Ectodermal cell (in vitro differentiated cells): ENCODE measurements at regions not wholly inside any gene's neighbourhood (a gene's known extent, or its start where the extent isn't known, plus 50 kb on each side); places are given as distances from the start of the nearest gene placed in this dataset.

ENCODE experiments used
- H3K27ac ChIP-seq: 2 replicates; pipeline ENCODE4 v1.7.0; 2013; ENCODE audit warnings: mild to moderate bottlenecking, low read depth, low read length; ENCODE audit not compliant: insufficient read depth, poor library complexity, severe bottlenecking
- H3K27me3 ChIP-seq: 2 replicates; pipeline ENCODE4 v1.7.0; 2013; ENCODE audit warnings: mild to moderate bottlenecking, low read length; ENCODE audit not compliant: insufficient read depth, control insufficient read depth, poor library complexity, severe bottlenecking
- H3K36me3 ChIP-seq: one replicate; pipeline ENCODE4 v1.7.0; 2013; ENCODE audit warnings: low read length; ENCODE audit not compliant: control insufficient read depth, insufficient read depth
- H3K4me1 ChIP-seq: one replicate; pipeline ENCODE4 v1.7.0; 2013; ENCODE audit warnings: low read length; ENCODE audit not compliant: control insufficient read depth, insufficient read depth
- H3K4me3 ChIP-seq: 2 replicates; pipeline ENCODE4 v1.7.0; 2013; ENCODE audit warnings: low read depth, low read length, control low read depth; ENCODE audit not compliant: insufficient read depth
- H3K9me3 ChIP-seq: 2 replicates; pipeline ENCODE4 v1.7.0; 2013; ENCODE audit warnings: mild to moderate bottlenecking, low read length, moderate library complexity; ENCODE audit not compliant: control insufficient read depth
- WGBS, 2 experiments: methylation state at CpG; one replicate each; pipeline ENCODE4 v1.1.7; 2013; ENCODE audit warnings: missing lambda C conversion rate in 2 of 2; 5-methylcytosine and 5-hydroxymethylcytosine counted together

DNA sequence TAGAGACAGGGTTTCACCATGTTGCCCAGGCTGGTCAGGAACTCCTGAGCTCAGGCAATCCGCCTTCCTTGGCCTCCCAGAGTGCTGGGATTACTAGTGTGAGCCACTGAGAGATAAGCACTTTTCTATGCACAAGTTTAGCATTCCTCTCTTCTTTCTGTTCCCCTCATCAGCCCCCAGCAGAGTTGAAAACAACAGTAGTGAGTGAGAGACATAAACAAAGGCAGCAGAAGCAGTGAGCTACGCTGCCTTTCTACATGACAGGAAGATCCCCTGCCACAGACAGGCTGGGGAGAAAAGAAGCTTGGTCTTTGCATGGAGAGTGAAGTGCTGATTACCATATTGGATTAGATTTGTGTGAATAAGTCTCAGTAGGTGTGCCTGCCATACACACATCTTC lies 392.0 kb upstream of the KIRREL3 start:
- H3K27ac ChIP-seq = no peak overlapping the region
- no peaks in the 10 kb centered on the region for H3K9me3 ChIP-seq
- no peaks in the 10 kb centered on the region for H3K36me3 ChIP-seq
- peak overlapping the region; percentile 11 for H3K4me3 ChIP-seq
- H3K4me1 ChIP-seq = peaks cover 18% of the 10 kb centered on the region
- no peaks in the 10 kb centered on the region for H3K27me3 ChIP-seq
- 14 to 15% methylated on average over 2 of the region's 2 CpGs for WGBS, 2 experiments

DNA sequence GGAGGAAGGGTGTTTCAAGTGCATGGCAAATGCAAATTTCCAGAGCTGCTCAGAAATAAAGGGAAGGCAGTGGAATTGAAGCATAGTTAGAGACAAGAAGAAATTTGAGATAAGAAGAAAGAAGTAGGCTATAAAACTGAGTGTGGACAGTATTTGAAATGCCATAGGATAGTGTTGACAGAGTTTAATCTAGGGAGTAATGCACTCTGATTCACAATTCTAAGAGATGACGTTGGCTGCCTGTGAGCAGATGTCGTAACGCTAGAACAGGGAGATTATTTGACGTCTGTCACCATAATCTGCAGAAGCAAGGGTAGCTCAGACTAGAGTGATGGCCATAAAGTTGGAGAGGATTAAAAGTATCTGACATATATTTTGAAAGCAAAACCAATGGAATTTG lies 389.9 kb upstream of the KIRREL3 start:
- Histone ChIP-seq H3K9me3 (no peaks in the 10 kb centered on the region), H3K27me3 (no peaks in the 10 kb centered on the region), H3K27ac (no peak overlapping the region), H3K36me3 (no peaks in the 10 kb centered on the region), H3K4me3 (no peak overlapping the region), H3K4me1 (peaks cover 18% of the 10 kb centered on the region)
- 97% methylated on average over 4 of the region's 4 CpGs for WGBS, 2 experiments

DNA sequence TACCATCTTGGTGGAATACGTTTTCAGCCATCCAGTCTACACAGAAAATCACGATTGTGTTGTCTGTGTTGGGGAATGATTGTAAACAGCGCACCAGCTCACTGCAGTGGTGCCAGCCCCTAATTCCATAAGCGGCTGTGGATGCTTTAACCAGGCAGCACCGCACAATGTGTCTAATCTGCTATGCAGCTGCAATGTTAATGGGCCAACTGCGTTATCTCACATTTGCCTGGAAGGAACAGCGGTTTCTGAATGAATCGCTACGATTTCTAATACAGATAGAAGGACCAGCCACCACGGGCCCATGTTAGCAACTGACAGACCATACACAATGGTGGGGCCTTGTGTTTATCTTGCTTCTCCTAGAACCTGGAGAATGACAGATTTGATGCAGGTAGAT lies 384.5 kb upstream of the KIRREL3 start:
- H3K27me3 ChIP-seq = no peaks in the 10 kb centered on the region
- no peak overlapping the region for H3K27ac ChIP-seq
- H3K4me3 ChIP-seq = no peak overlapping the region
- H3K4me1 ChIP-seq = no peaks in the 10 kb centered on the region
- H3K36me3 ChIP-seq = no peaks in the 10 kb centered on the region
- H3K9me3 ChIP-seq = no peaks in the 10 kb centered on the region
- 96 to 97% methylated on average over 10 of the region's 10 CpGs for WGBS, 2 experiments

DNA sequence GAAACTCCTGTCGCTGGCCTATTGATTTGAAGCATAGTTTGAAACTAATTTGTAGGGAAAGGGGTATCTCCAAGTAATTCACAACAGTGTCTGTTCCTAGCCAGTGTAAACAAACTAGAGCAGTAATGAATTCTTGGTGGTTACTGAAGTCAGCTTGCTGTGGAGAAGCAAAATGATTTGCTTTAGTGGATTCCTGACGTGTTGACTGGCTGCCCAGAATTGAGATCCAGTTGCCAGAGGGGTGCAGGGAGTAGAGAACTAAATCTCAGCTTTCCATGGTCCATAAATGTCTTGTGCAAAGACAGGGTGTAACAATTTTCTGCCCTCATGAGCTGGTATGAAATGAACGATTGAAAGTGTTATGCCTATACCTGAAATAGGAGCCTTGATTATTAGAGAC lies 382.5 kb upstream of the KIRREL3 start:
- no peaks in the 10 kb centered on the region for H3K27me3 ChIP-seq
- 88 to 91% methylated on average over 3 of the region's 3 CpGs for WGBS, 2 experiments
- H3K9me3 ChIP-seq = no peaks in the 10 kb centered on the region
- H3K4me1 ChIP-seq = no peaks in the 10 kb centered on the region
- H3K27ac ChIP-seq = no peak overlapping the region
- H3K36me3 ChIP-seq = no peaks in the 10 kb centered on the region
- H3K4me3 ChIP-seq = no peak overlapping the region

DNA sequence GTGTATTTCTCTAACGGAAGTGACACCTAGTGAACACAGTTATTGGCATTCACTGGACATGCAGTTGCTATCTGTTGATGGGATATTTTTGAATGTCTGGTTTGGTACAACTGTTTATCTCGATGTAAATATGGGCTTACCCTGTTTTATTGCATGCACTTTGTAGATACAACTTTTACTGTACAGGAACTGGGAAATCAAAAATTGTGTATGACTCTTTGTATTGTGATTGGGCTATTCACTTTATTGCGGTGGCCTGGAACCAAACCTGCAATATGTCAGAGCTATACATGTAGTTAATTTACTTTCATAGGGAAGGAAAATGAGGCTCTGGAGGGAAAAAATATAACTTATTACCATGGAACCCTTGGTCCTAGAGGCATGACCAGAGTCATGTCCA lies 380.7 kb upstream of the KIRREL3 start:
- no peak overlapping the region for H3K4me3 ChIP-seq
- no peak overlapping the region for H3K27ac ChIP-seq
- no peaks in the 10 kb centered on the region for H3K27me3 ChIP-seq
- no peaks in the 10 kb centered on the region for H3K9me3 ChIP-seq
- H3K36me3 ChIP-seq = no peaks in the 10 kb centered on the region
- no peaks in the 10 kb centered on the region for H3K4me1 ChIP-seq
- WGBS, 2 experiments = 82 to 87% methylated on average over 3 of the region's 3 CpGs

DNA sequence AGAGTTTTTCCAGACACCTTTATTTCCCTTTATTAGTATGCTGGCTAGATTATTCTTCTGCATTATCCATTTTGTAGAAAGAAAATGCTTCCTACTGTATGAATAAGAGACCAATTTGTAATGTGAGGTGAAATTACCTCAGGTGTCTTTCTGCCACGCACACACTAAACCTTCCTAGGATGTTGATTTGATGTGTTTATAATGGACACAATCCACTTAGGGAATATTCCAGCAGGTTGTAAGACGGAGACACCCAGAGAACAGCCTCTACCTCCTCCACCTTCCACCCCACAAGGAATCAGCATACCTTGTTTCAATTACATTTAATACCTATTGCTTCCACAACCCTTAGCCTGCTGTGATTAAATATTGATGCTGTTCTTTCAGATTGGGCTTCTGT lies 379.1 kb upstream of the KIRREL3 start:
- WGBS, 2 experiments = 91 to 100% methylated on average over 1 to 2 of the region's 2 CpGs
- no peaks in the 10 kb centered on the region for H3K9me3 ChIP-seq
- no peaks in the 10 kb centered on the region for H3K27me3 ChIP-seq
- H3K4me1 ChIP-seq = no peaks in the 10 kb centered on the region
- H3K27ac ChIP-seq = no peak overlapping the region
- no peaks in the 10 kb centered on the region for H3K36me3 ChIP-seq
- no peak overlapping the region for H3K4me3 ChIP-seq

DNA sequence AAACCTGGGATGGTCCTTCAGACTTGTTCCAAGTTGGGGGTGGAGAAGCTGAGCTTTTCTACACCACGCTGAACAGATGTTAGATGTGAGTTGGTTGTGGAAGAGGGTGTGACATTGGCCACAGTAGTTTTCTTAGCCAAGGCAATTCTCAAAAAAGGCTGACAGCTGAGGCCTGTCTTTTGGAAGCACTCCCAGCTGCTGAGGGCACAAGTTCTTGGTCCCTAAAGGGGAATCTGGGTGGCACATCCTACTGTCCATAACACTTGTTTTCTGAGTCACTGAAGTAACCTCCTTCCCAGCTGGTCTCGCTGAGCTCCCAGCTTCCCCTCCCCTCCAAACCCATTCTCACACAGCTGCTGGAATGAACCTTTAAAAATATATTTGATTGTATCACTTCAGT lies 375.7 kb upstream of the KIRREL3 start:
- 97% methylated on average over 2 of the region's 2 CpGs for WGBS, 2 experiments

DNA sequence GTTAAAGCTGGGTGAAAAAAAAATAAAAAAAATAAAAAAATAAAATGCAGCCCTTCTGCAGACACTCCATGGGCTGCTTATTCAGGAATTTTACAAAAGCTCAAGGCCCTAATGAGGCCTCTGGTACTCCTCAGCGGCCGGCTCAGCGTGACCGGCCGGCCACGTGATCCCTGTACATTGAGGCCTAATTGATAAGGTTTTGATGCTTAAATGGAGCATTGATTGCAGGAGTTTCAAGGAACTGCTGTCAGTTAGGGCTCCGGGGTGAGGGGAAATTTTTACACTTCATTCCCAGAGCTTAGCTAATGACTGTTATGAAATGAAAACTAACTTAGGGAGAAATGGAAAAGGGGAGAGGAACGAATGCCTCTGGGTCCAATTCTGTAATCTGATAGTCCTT lies 368.8 kb upstream of the KIRREL3 start:
- WGBS, 2 experiments = 90 to 94% methylated on average over 8 of the region's 8 CpGs
- Histone ChIP-seq H3K36me3 (no peaks in the 10 kb centered on the region), H3K27ac (no peak overlapping the region), H3K9me3 (no peaks in the 10 kb centered on the region), H3K4me3 (no peak overlapping the region), H3K4me1 (no peaks in the 10 kb centered on the region), H3K27me3 (no peaks in the 10 kb centered on the region)

More for the DNA sequence above, 375.7 kb upstream of the KIRREL3 start:
- Histone ChIP-seq H3K4me3 (no peak overlapping the region), H3K36me3 (no peaks in the 10 kb centered on the region), H3K27me3 (no peaks in the 10 kb centered on the region), H3K4me1 (no peaks in the 10 kb centered on the region), H3K9me3 (no peaks in the 10 kb centered on the region), H3K27ac (no peak overlapping the region)

DNA sequence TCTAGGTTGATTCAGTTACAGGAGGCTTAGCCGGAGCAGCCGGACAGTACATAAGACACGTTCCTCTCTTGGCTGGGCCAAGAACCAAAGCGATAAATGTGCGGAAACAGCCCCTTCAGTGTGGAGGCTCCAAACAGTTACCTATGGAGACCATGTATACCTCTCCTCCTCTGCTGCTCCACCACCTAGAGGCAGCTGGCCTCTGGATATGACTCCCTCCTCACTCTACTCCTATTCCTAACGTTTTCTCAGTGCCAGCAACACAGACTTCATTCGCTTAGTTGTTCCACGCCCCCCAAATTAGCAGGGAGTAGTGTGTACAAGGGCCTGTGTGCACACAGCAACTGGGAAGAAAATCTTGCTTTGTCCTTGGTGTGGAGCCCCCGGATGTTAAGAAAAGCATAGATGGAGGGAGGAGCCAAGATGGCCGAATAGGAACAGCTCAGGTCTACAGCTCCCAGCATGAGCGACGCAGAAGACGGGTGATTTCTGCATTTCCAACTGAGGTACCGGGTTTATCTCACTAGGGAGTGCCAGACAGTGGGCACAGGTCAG lies 362.3 kb upstream of the KIRREL3 start:
- H3K27me3 ChIP-seq = no peaks in the 10 kb centered on the region
- no peaks in the 10 kb centered on the region for H3K36me3 ChIP-seq
- H3K9me3 ChIP-seq = no peaks in the 10 kb centered on the region
- 86 to 87% methylated on average over 14 of the region's 14 CpGs for WGBS, 2 experiments
- no peaks in the 10 kb centered on the region for H3K4me1 ChIP-seq
- H3K27ac ChIP-seq = no peak overlapping the region
- H3K4me3 ChIP-seq = no peak overlapping the region

DNA sequence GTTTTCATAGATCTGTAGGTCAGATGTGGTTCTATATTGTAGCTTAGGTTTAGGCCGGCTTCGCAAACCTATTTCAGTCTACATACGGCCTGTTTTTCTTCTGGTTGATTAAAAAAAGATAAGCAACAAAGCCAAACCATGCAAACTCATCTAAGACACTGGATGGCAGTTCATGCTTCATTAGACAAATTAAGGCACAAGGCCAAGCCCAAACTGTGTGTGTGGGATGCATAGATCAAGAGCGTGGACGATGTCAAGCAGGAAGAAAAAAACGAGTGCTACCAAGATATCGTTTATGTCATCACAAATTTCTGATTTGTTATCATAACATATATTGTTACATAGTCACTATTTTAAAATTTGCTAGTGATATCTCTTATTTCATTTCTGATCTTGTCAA lies 357.6 kb upstream of the KIRREL3 start:
- Histone ChIP-seq H3K4me3 (no peak overlapping the region), H3K36me3 (no peaks in the 10 kb centered on the region), H3K9me3 (no peaks in the 10 kb centered on the region), H3K27me3 (no peaks in the 10 kb centered on the region), H3K27ac (no peak overlapping the region), H3K4me1 (no peaks in the 10 kb centered on the region)
- WGBS, 2 experiments = 96 to 97% methylated on average over 5 of the region's 7 CpGs

DNA sequence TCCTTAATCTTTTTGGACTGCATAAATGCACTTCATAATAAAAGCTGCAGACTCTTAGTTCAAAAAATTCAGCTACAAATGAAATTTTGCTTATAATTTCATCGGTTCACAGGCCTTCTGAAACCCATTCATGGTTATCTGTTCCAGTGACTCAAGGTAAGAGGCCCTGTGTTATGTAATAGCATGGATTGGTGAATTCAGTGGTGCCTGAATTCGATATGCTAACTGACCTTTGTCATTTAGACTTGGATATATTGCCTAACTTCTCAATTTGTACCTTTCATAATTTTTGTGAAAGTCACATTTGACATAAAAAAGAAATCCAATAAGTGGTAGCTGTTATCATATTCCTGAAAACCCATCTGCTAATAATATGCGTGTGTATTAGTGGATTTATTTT lies 349.9 kb upstream of the KIRREL3 start:
- 92 to 97% methylated on average over 2 of the region's 3 CpGs for WGBS, 2 experiments
- Histone ChIP-seq H3K9me3 (no peaks in the 10 kb centered on the region), H3K4me3 (no peak overlapping the region)

More for the DNA sequence above, 349.9 kb upstream of the KIRREL3 start:
- H3K27me3 ChIP-seq = no peaks in the 10 kb centered on the region
- no peaks in the 10 kb centered on the region for H3K4me1 ChIP-seq
- H3K27ac ChIP-seq = no peak overlapping the region
- H3K36me3 ChIP-seq = peaks cover 3% of the 10 kb centered on the region
